NCI-H1436 treated with DMSO at 0.1 percent for 48 hours (cell line): ENCODE measurements at regions not wholly inside any gene's neighbourhood (a gene's known extent, or its start where the extent isn't known, plus 50 kb on each side); places are given as distances from the start of the nearest gene placed in this dataset.
"Not testable (repeated sequence)": the region's sequence is repeated elsewhere in the genome, so short reads cannot be mapped to it uniquely, and the experiment has no call there.

ENCODE experiments used
- DNase-seq: peaks from one replicate; lab custom pipeline; 2025; lab: John Stamatoyannopoulos, UW

GRCh38 chr2:194526121-194526520 lies 1130.9 kb upstream of the SLC39A10 start:
- no peak for DNase-seq

DNA sequence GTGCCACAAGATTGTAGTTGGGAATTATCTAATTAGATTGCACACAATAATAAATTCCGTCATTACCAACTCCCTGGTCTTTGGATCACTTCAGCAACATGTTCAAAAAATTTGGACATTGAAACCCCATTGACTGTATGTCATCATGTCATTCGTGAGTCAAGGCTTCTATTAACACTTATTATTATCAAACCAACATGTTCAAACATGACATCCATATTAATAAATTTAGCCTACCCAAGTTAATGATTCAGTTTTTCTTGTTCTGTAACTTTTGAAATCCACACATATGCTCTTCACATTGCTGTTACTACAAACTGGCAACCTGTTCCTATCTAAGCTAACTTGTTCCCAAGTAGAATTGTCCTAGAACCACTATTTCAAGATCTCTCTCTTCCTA lies 1142.7 kb upstream of the SLC39A10 start:
- no peak for DNase-seq

DNA sequence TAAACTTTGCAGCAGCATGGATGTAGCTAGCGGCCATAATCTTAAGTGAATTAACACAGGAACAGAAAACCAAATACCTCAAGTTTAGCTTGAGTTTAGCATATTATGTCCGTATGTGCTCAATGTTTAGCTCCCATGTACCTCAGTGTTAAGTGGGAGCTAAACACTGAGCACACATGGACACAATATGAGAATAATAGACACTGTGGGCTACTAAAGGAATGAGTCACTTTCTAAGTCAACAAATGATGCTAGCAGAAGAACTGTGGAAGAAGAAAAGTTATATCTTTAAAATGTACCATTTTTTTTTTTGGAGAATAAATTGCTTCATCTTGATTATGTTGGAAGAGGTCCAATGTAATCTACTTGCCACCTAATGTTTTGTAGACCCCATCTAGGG lies 1146.0 kb upstream of the SLC39A10 start:
- not testable (repeated sequence) for DNase-seq

DNA sequence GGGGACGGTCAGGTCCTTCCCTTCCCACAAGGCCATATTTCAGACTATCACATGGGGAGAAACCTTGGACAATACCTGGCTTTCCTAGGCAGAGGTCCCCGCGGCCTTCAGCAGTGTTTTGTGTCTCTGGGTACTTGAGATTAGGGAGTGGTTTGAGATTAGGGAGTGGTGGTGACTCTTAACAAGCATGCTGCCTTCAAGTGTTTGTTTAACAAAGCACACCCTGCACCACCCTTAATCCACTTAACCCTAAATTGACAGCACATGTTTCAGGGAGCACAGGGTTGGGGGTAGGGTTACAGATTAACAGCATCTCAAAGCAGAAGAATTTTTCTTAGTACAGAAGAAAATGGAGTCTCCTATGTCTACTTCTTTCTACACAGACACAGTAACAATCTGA lies 1152.2 kb upstream of the SLC39A10 start:
- DNase-seq = not testable (repeated sequence)

GRCh38 chr2:194495046-194495445 lies 1162.0 kb upstream of the SLC39A10 start:
- no peak for DNase-seq

GRCh38 chr2:194494401-194494800 lies 1162.6 kb upstream of the SLC39A10 start:
- no peak for DNase-seq

GRCh38 chr2:194491409-194492115 lies 1165.5 kb upstream of the SLC39A10 start:
- no peak for DNase-seq

DNA sequence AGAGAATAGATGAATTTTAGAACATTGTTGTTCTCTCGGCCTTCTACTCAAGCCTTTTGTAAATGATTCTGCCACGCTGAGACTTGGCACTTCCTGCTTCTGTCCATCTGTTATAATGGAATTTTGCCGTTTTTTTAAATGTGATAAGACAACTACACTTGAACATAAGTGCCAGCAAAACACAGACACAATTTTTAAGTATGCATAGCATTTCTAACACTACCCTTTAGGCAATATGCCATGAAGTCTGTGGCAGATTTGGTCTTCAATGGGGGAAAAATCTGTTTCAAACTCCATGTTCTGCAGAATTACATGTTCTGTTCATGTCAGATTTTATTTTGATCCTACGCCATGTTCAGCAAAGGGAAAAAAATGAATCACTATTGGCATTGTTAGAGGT lies 1170.7 kb upstream of the SLC39A10 start:
- DNase-seq = no peak

- no peak for DNase-seq
Observed at GRCh38 chr2:194483041-194483440, 1174.0 kb upstream of the SLC39A10 start.

DNA sequence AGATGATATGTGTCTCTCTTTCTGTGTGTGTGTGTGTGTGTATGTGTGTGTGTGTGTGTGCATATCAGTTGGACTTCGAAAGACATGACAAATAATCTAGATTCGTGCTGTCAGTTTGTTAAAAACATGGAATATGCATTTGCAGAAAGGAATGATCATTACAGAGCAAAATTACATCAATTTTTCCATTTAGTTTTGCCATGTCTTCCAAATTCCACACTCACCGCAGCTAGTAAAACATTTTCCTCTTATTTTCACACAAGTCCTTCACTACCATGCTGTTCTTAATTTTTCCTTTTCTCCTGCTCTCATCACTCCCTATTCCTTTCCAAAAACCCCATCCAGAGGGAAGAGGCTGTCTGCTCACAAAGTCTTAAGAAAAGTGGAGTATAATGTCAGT lies 1191.4 kb upstream of the SLC39A10 start:
- DNase-seq = no peak

DNA sequence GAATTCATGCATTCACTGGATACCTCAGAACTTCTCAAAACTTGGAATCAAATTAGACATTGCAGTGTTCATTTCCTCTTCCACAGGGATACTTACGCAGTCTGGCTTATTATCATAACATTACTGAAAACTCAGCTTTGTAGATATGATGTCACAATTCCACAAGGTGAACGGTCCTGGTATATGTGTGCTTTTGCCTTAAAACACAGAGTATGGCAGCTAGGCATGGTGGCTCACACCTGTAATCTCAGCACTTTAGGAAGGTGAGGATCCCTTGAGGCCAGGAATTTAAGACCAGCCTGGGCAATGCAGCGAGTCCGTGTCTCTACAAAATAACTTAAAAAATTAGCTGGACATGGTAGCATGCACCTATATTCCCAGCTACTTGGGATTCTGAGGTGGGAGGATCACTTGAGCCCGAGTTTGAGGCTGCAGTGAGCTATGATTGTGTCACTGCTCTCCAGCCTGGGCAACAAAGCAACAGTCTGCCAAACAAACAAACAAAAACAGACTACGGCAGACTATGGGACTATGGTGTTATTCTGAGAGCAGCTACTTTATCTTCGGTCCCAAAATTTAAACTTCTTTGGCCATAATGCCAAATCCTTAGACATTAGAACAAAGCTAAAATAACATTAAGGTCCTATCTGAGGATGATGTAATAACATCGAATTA lies 1191.9 kb upstream of the SLC39A10 start:
- DNase-seq = no peak

- DNase-seq = not testable (repeated sequence)
Observed at GRCh38 chr2:194462883-194463282, 1194.1 kb upstream of the SLC39A10 start.

GRCh38 chr2:194455358-194455757 lies 1201.7 kb upstream of the SLC39A10 start:
- no peak for DNase-seq

GRCh38 chr2:194452504-194452903 lies 1204.5 kb upstream of the SLC39A10 start:
- DNase-seq = no peak

DNA sequence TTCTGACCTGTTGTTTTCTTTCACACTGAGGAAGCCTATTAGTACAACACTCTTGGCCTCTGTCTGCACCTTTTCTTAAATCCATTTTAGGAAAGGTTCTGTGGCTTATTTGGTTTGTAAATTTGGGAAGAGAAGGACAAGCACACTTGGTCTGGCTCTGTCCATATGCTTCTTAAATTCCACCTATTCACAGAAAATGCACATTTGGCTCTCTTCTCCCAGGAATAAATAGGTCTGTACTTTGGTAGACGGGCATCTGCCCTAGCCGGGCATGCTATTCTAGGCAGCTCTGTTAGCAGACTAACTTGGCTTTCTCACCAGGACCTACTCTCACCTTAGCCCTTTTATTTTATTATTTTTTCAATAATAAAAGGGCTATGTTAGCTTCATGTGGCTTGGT lies 1211.8 kb upstream of the SLC39A10 start:
- DNase-seq = no peak

DNA sequence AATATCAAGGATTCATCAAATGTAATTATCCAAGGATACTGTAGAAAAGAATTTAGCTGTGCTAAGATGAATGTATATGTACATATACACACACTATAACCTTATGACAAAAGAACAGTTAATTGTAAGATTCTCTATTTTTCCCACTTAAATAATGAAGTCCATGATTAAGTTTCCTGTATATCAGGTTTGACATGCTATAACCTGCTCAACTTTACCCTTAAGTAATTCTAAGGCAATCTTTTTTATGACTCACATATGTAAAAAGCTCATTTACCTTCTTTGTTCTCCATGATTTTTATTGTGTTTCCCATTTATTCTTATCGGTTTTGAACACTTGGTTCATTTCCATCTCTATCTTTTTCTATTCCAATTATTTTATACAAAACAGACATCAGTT lies 1213.1 kb upstream of the SLC39A10 start:
- DNase-seq = no peak

GRCh38 chr2:194424683-194425209 lies 1232.3 kb upstream of the SLC39A10 start:
- DNase-seq = no peak

DNA sequence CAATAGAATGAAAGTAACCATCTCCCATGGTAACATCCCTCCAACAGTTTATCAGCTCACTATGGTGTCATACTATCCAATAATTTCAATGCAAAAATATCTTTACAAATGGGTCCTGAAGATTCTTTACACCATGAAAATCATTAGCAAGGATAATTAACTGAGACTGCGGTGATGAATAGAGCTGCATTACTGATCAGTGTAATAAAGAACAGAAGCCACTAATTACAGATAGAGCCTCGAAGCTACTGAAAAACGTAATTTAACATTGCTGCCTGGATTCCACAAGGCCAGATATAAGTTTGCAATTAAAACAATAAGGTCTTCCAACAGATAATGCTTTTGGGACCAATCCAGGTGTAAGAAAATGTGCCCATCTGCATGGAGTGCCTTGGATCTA lies 1245.8 kb upstream of the SLC39A10 start:
- DNase-seq = no peak

GRCh38 chr2:194395818-194396217 lies 1261.2 kb upstream of the SLC39A10 start:
- DNase-seq = no peak

GRCh38 chr2:194385376-194385775 lies 1271.7 kb upstream of the SLC39A10 start:
- no peak for DNase-seq

DNA sequence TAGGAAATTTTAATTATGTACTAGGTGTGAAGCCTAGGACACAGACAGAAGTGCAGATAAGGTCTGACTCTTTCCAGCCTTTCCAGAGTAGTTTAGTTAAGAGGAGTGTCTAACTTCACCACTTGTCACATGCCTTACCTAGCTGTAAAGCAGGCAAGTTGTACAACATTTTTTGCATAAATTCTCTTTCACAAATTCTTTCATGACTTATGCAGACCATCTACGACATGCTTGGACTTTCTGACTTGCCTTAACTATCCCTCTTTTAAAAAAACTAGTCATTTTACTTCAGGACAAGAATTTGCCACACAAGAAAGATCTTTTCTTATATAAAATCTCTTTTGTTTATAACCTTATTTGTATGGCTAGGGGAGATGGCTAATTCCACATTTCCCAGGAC lies 1273.6 kb upstream of the SLC39A10 start:
- no peak for DNase-seq

DNA sequence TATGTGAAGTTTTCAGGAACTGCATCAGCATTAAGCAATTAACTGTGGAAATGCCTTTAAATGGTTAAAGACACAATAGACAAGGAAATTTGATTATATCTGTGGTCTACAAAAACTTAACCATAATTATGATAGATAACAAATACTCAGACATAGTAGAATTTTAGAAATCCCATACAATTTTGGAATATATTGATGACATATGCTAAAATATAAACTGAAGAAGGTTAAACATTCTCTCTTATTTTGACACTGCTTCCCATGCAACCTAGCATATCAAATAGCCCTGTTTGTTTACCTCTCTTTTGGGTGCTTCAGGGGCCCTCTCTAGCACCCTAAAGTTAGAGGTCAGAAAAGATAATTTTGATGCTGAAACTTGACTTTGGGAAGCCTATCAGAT lies 1274.8 kb upstream of the SLC39A10 start:
- no peak for DNase-seq

GRCh38 chr2:194380011-194380410 lies 1277.0 kb upstream of the SLC39A10 start:
- DNase-seq = no peak

- not testable (repeated sequence) for DNase-seq
Observed at GRCh38 chr2:194367390-194367789, 1289.6 kb upstream of the SLC39A10 start.
